Epidermal melanocyte (primary cell): ENCODE measurements at regions not wholly inside any gene's neighbourhood (a gene's known extent, or its start where the extent isn't known, plus 50 kb on each side); places are given as distances from the start of the nearest gene placed in this dataset.

Source experiments
- DNase-seq: peaks from one replicate; pipeline ENCODE4 v3.0.0; 2011; ENCODE audit warnings: low spot score; ENCODE audit not compliant: insufficient read length

- DNase-seq = no peak
These were observed 139.6 kb downstream of the SOCS6 start for GRCh38 chr18:70428439-70428838.

- DNase-seq = no peak
These were observed 138.0 kb downstream of the SOCS6 start for GRCh38 chr18:70426818-70427217.

GRCh38 chr18:70425236-70425635 is 136.4 kb downstream of the SOCS6 start:
- no peak for DNase-seq

GRCh38 chr18:70423988-70424387 is 135.1 kb downstream of the SOCS6 start:
- no peak for DNase-seq

GRCh38 chr18:70423120-70423519 is 134.3 kb downstream of the SOCS6 start:
- no peak for DNase-seq

GRCh38 chr18:70422391-70422965 is 133.6 kb downstream of the SOCS6 start:
- DNase-seq = no peak

GRCh38 chr18:70421471-70422390 is 132.9 kb downstream of the SOCS6 start:
- DNase-seq = no peak

- no peak for DNase-seq
These were observed 131.5 kb downstream of the SOCS6 start for GRCh38 chr18:70420146-70420898.

GRCh38 chr18:70419526-70419925 is 130.7 kb downstream of the SOCS6 start:
- no peak for DNase-seq

GRCh38 chr18:70418546-70419311 is 129.9 kb downstream of the SOCS6 start:
- no peak for DNase-seq

GRCh38 chr18:70417847-70418246 is 129.0 kb downstream of the SOCS6 start:
- no peak for DNase-seq

- no peak for DNase-seq
These were observed 127.7 kb downstream of the SOCS6 start for GRCh38 chr18:70416496-70416895.

GRCh38 chr18:70415823-70416488 is 127.1 kb downstream of the SOCS6 start:
- no peak for DNase-seq

- no peak for DNase-seq
These were observed 125.6 kb downstream of the SOCS6 start for GRCh38 chr18:70414315-70414900.

- no peak for DNase-seq
These were observed 124.6 kb downstream of the SOCS6 start for GRCh38 chr18:70413455-70413854.

- no peak for DNase-seq
These were observed 123.1 kb downstream of the SOCS6 start for GRCh38 chr18:70411876-70412435.

GRCh38 chr18:70411307-70411706 is 122.5 kb downstream of the SOCS6 start:
- no peak for DNase-seq

- no peak for DNase-seq
These were observed 116.2 kb downstream of the SOCS6 start for GRCh38 chr18:70405052-70405451.

- no peak for DNase-seq
These were observed 111.6 kb downstream of the SOCS6 start for GRCh38 chr18:70400476-70400875.

GRCh38 chr18:70398076-70398475 is 109.2 kb downstream of the SOCS6 start:
- DNase-seq = no peak
